ENCODE measurements at regions not wholly inside any gene's neighbourhood (a gene's known extent, or its start where the extent isn't known, plus 50 kb on each side); places are given as distances from the start of the nearest gene placed in this dataset.
"Not testable (repeated sequence)": the region's sequence is repeated elsewhere in the genome, so short reads cannot be mapped to it uniquely, and the experiment has no call there.

DNA sequence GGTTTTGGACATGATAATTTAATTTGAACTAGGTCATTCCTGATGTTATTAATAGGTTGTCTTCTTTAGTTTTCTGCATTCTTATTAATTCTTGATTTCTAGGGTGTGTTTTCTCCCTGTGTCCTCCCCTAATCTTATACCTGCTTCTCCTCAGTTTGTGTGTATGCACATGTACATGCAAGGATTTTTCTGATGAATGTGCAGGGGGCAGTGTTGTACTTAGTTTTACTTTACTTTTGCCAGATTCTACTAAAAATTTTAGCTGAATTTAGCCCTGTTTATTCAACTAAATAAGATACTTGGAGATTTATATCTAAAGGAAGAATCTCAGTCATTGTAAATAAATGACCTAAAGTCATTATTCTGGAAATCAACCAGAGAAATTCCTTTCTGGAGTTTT is 144.8 kb downstream of the SEPTIN7 start:
- TF ChIP-seq, protein P1, sequence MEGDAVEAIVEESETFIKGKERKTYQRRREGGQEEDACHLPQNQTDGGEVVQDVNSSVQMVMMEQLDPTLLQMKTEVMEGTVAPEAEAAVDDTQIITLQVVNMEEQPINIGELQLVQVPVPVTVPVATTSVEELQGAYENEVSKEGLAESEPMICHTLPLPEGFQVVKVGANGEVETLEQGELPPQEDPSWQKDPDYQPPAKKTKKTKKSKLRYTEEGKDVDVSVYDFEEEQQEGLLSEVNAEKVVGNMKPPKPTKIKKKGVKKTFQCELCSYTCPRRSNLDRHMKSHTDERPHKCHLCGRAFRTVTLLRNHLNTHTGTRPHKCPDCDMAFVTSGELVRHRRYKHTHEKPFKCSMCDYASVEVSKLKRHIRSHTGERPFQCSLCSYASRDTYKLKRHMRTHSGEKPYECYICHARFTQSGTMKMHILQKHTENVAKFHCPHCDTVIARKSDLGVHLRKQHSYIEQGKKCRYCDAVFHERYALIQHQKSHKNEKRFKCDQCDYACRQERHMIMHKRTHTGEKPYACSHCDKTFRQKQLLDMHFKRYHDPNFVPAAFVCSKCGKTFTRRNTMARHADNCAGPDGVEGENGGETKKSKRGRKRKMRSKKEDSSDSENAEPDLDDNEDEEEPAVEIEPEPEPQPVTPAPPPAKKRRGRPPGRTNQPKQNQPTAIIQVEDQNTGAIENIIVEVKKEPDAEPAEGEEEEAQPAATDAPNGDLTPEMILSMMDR (IDR thresholded peaks at IDR 0.05 in 2 of 3, conservative IDR thresholded peaks at IDR 0.05 in 1 of 3; ENCODE audit: insufficient read depth in 2 of 3, low read depth in 1 of 3, low read length in 3 of 3), result not testable (repeated sequence)
- not testable (repeated sequence) for TF ChIP-seq ZNF586 (CRISPR knock-in tag; conservative IDR thresholded peaks at IDR 0.05); ZNF274 (IDR thresholded peaks at IDR 0.05; ENCODE audit: borderline replicate concordance, low read depth, low read length)
